BLaER1 treated with 17β-estradiol and CSF1 and Interleukin-3, amounts not matched to agents 10 nM and 100 nM (cell line): ENCODE measurements at regions not wholly inside any gene's neighbourhood (a gene's known extent, or its start where the extent isn't known, plus 50 kb on each side); places are given as distances from the start of the nearest gene placed in this dataset.

Experiments used
- H3K27ac ChIP-seq, 11 experiments: shearing (Covaris generic); formaldehyde crosslinking; 2 replicates each; pipeline ENCODE4 v1.8.1; 2022
- H3K27me3 ChIP-seq, 11 experiments: shearing (Covaris generic); formaldehyde crosslinking; 2 replicates each; pipeline ENCODE4 v1.8.1; 2022
- H3K36me3 ChIP-seq, 11 experiments: shearing (Covaris generic); formaldehyde crosslinking; 2 replicates each; pipeline ENCODE4 v1.8.1; 2022
- H3K4me1 ChIP-seq, 10 experiments: shearing (Covaris generic); formaldehyde crosslinking; 2 replicates each; pipeline ENCODE4 v1.8.1; 2022
- H3K4me2 ChIP-seq, 11 experiments: shearing (Covaris generic); formaldehyde crosslinking; 2 replicates each; pipeline ENCODE4 v1.8.1; 2022
- H3K4me3 ChIP-seq, 10 experiments: shearing (Covaris generic); formaldehyde crosslinking; 2 replicates each; pipeline ENCODE4 v1.8.1; 2022
- H3K9ac ChIP-seq, 11 experiments: shearing (Covaris generic); formaldehyde crosslinking; 2 replicates each; pipeline ENCODE4 v1.8.1; 2022
- H3K9me3 ChIP-seq, 11 experiments: shearing (Covaris generic); formaldehyde crosslinking; replicated peaks in 1 of 11; 2 replicates each; pipeline ENCODE4 v1.8.1; 2022
- H4K20me1 ChIP-seq, 11 experiments: shearing (Covaris generic); formaldehyde crosslinking; 2 replicates each; pipeline ENCODE4 v1.8.1; 2022
- Cebpa-rat ChIP-seq, 11 experiments: shearing (Covaris generic); IDR thresholded peaks; 2 replicates each; pipeline ENCODE4 v1.8.1; 2022

- no peak for TF ChIP-seq Cebpa-rat (IDR thresholded peaks at IDR 0.05)
Measured at GRCh38 chr5:1661831-1662558, 137.6 kb downstream of the MRPL36 start.

GRCh38 chr5:1661311-1661710 lies 137.6 kb upstream of the LPCAT1 start:
- Histone ChIP-seq H3K4me1 (peaks cover 0 to 14% (median 4%) of the 10 kb centered on the region in 10 experiments; a peak in 12 of 20 replicates), H3K27me3 (peaks cover 17 to 33% (median 20%) of the 10 kb centered on the region in 11 experiments), H3K4me3 (no peak overlapping the region), H4K20me1 (peaks cover 0 to 18% (median 0%) of the 10 kb centered on the region in 11 experiments; a peak in 6 of 22 replicates), H3K9me3 (no peaks in the 10 kb centered on the region), H3K27ac (no peak overlapping the region), H3K36me3 (no peaks in the 10 kb centered on the region), H3K4me2 (peak overlapping the region in 2 of 11 experiments; percentile 4 to 12; a peak in 3 of 22 replicates), H3K9ac (no peak overlapping the region)
- TF ChIP-seq Cebpa-rat (IDR thresholded peaks at IDR 0.05): no peak

More at GRCh38 chr5:1661831-1662558, 137.6 kb downstream of the MRPL36 start:
- Histone ChIP-seq H3K27me3 (peaks cover 24 to 40% (median 27%) of the 10 kb centered on the region in 11 experiments), H4K20me1 (peaks cover 0 to 18% (median 0%) of the 10 kb centered on the region in 11 experiments; a peak in 4 of 22 replicates), H3K9me3 (no peaks in the 10 kb centered on the region), H3K27ac (no peak overlapping the region), H3K4me3 (no peak overlapping the region), H3K4me2 (peak overlapping the region in 2 of 11 experiments; percentile 4 to 12; a peak in 3 of 22 replicates), H3K4me1 (peaks cover 6 to 20% (median 10%) of the 10 kb centered on the region in 10 experiments; a peak in 18 of 20 replicates), H3K9ac (no peak overlapping the region), H3K36me3 (no peaks in the 10 kb centered on the region)

- no peaks in the 10 kb centered on the region for H3K36me3 ChIP-seq
- TF ChIP-seq Cebpa-rat (IDR thresholded peaks at IDR 0.05): no peak
- peaks cover 9 to 30% (median 12%) of the 10 kb centered on the region in 11 experiments; a peak in 21 of 22 replicates for H3K27me3 ChIP-seq
- peaks cover 0 to 16% (median 0%) of the 10 kb centered on the region in 11 experiments; a peak in 7 of 22 replicates for H4K20me1 ChIP-seq
- no peak overlapping the region for H3K4me3 ChIP-seq
- no peak overlapping the region for H3K27ac ChIP-seq
- H3K4me2 ChIP-seq: no peak overlapping the region
- H3K9me3 ChIP-seq: no peaks in the 10 kb centered on the region
- H3K9ac ChIP-seq: no peak overlapping the region
- H3K4me1 ChIP-seq: peaks cover 0 to 20% (median 2%) of the 10 kb centered on the region in 10 experiments; a peak in 6 of 20 replicates
Measured at GRCh38 chr5:1660511-1660910, 136.8 kb upstream of the LPCAT1 start.

GRCh38 chr5:1660001-1660400 lies 136.2 kb upstream of the LPCAT1 start:
- H3K9me3 ChIP-seq: no peaks in the 10 kb centered on the region
- H3K27me3 ChIP-seq: peaks cover 4 to 29% (median 7%) of the 10 kb centered on the region in 11 experiments; a peak in 21 of 22 replicates
- H4K20me1 ChIP-seq: peaks cover 0 to 13% (median 0%) of the 10 kb centered on the region in 11 experiments; a peak in 7 of 22 replicates
- H3K4me1 ChIP-seq: peaks cover 0 to 25% (median 3%) of the 10 kb centered on the region in 10 experiments; a peak in 7 of 20 replicates
- no peak for TF ChIP-seq Cebpa-rat (IDR thresholded peaks at IDR 0.05)
- H3K9ac ChIP-seq: no peak overlapping the region
- H3K4me3 ChIP-seq: no peak overlapping the region
- no peak overlapping the region for H3K27ac ChIP-seq
- H3K36me3 ChIP-seq: no peaks in the 10 kb centered on the region
- H3K4me2 ChIP-seq: no peak overlapping the region

GRCh38 chr5:1659100-1659981 lies 135.6 kb upstream of the LPCAT1 start:
- Histone ChIP-seq H3K4me2 (no peak overlapping the region), H3K36me3 (no peaks in the 10 kb centered on the region)

GRCh38 chr5:1658665-1659064 lies 134.9 kb upstream of the LPCAT1 start:
- peaks cover 5 to 36% (median 12%) of the 10 kb centered on the region in 10 experiments; a peak in 19 of 20 replicates for H3K4me1 ChIP-seq
- H3K27ac ChIP-seq: no peak overlapping the region
- H3K4me2 ChIP-seq: no peak overlapping the region
- H3K9ac ChIP-seq: no peak overlapping the region
- H4K20me1 ChIP-seq: peaks cover 0 to 19% (median 0%) of the 10 kb centered on the region in 11 experiments; a peak in 6 of 22 replicates
- no peak for TF ChIP-seq Cebpa-rat (IDR thresholded peaks at IDR 0.05)
- H3K4me3 ChIP-seq: no peak overlapping the region
- no peaks in the 10 kb centered on the region for H3K36me3 ChIP-seq
- no peaks in the 10 kb centered on the region for H3K9me3 ChIP-seq
- H3K27me3 ChIP-seq: peaks cover 0 to 31% (median 3%) of the 10 kb centered on the region in 11 experiments; a peak in 6 of 22 replicates

More at GRCh38 chr5:1659100-1659981, 135.6 kb upstream of the LPCAT1 start:
- peaks cover 0 to 28% (median 3%) of the 10 kb centered on the region in 11 experiments; a peak in 8 of 22 replicates for H3K27me3 ChIP-seq
- no peak overlapping the region for H3K4me3 ChIP-seq
- peaks cover 0 to 15% (median 0%) of the 10 kb centered on the region in 11 experiments; a peak in 6 of 22 replicates for H4K20me1 ChIP-seq
- peaks cover 2 to 31% (median 8%) of the 10 kb centered on the region in 10 experiments; a peak in 19 of 20 replicates for H3K4me1 ChIP-seq
- no peak overlapping the region for H3K27ac ChIP-seq
- H3K9me3 ChIP-seq: no peaks in the 10 kb centered on the region
- H3K9ac ChIP-seq: no peak overlapping the region
- TF ChIP-seq Cebpa-rat (IDR thresholded peaks at IDR 0.05): no peak

- Histone ChIP-seq H3K4me2 (no peak overlapping the region), H4K20me1 (peaks cover 0 to 30% (median 3%) of the 10 kb centered on the region in 11 experiments; a peak in 8 of 22 replicates), H3K36me3 (no peaks in the 10 kb centered on the region), H3K9me3 (no peaks in the 10 kb centered on the region), H3K9ac (no peak overlapping the region), H3K4me1 (peaks cover 19 to 50% (median 26%) of the 10 kb centered on the region in 10 experiments), H3K27ac (no peak overlapping the region), H3K27me3 (peaks cover 0 to 40% (median 3%) of the 10 kb centered on the region in 11 experiments; a peak in 6 of 22 replicates), H3K4me3 (no peak overlapping the region)
- TF ChIP-seq Cebpa-rat (IDR thresholded peaks at IDR 0.05): no peak
Measured at GRCh38 chr5:1657161-1657741, 133.5 kb upstream of the LPCAT1 start.

- Histone ChIP-seq H3K4me1 (peaks cover 19 to 48% (median 29%) of the 10 kb centered on the region in 10 experiments), H3K9ac (no peak overlapping the region), H3K27ac (no peak overlapping the region), H3K4me3 (no peak overlapping the region), H3K9me3 (no peaks in the 10 kb centered on the region), H3K4me2 (no peak overlapping the region), H4K20me1 (peaks cover 0 to 30% (median 3%) of the 10 kb centered on the region in 11 experiments; a peak in 7 of 22 replicates), H3K27me3 (peaks cover 0 to 41% (median 3%) of the 10 kb centered on the region in 11 experiments; a peak in 6 of 22 replicates), H3K36me3 (no peaks in the 10 kb centered on the region)
- TF ChIP-seq Cebpa-rat (IDR thresholded peaks at IDR 0.05): no peak
Measured at GRCh38 chr5:1656271-1656975, 132.7 kb upstream of the LPCAT1 start.
